Activated CD4-positive, alpha-beta memory T cell treated with anti-CD3 and anti-CD28 coated beads, Interleukin-2, amount 10 ng/mL, durations not matched to agents 7 days and 5 days (primary cell): ENCODE measurements at regions not wholly inside any gene's neighbourhood (a gene's known extent, or its start where the extent isn't known, plus 50 kb on each side); places are given as distances from the start of the nearest gene placed in this dataset.

Source experiments
- CTCF ChIA-PET: fragments of 350-600 bp; sonication (Branson Sonifier 250); formaldehyde crosslinking; loops from one replicate; lab custom pipeline; 2021; ENCODE audit warnings: antibody characterized with exemption, inconsistent platforms; lab: Charles Lee
- POLR2A ChIA-PET: fragments of 350-600 bp; sonication (Branson Sonifier 250); formaldehyde crosslinking; loops from one replicate; lab custom pipeline; 2021; ENCODE audit warnings: antibody characterized with exemption; lab: Charles Lee
- DNase-seq: peaks from one replicate; pipeline ENCODE4 v3.0.0-alpha.2; 2020
- H3K27ac Mint-ChIP-seq: one replicate; pipeline ENCODE4 v1.8.0; 2021; ENCODE audit warnings: mild to moderate bottlenecking, mixed read lengths
- H3K27me3 Mint-ChIP-seq: one replicate; pipeline ENCODE4 v1.8.0; 2021; ENCODE audit warnings: mixed read lengths
- H3K36me3 Mint-ChIP-seq: one replicate; pipeline ENCODE4 v1.8.0; 2021; ENCODE audit warnings: low read depth, mixed read lengths
- H3K4me1 Mint-ChIP-seq: one replicate; pipeline ENCODE4 v1.8.0; 2021; ENCODE audit warnings: mixed read lengths
- H3K4me3 Mint-ChIP-seq: one replicate; pipeline ENCODE4 v1.8.0; 2021; ENCODE audit warnings: mild to moderate bottlenecking, mixed read lengths
- H3K9me3 Mint-ChIP-seq: one replicate; pipeline ENCODE4 v1.8.0; 2021; ENCODE audit warnings: mixed read lengths

GRCh38 chr14:71713016-71713415 is 219.2 kb upstream of the RGS6 start:
- no peak for DNase-seq
- Mint-ChIP-seq H3K27ac (no peak overlapping the region), H3K4me1 (peaks cover 25% of the 10 kb centered on the region), H3K9me3 (no peaks in the 10 kb centered on the region), H3K4me3 (no peak overlapping the region), H3K36me3 (peaks cover 60% of the 10 kb centered on the region), H3K27me3 (no peaks in the 10 kb centered on the region)
- CTCF ChIA-PET: interaction anchor here (1.2 kb wide), 1 partner anchor 142 kb away, joined by 3 read pairs; no protein-coding TSS in a partner anchor
- POLR2A ChIA-PET: interaction anchor here (1.3 kb wide), 1 partner anchor 391 kb away, joined by 4 read pairs; no protein-coding TSS in a partner anchor

GRCh38 chr14:71713451-71713850 is 218.8 kb upstream of the RGS6 start:
- H3K27ac Mint-ChIP-seq: no peak overlapping the region
- DNase-seq: no peak
- CTCF ChIA-PET: interaction anchor here (1.2 kb wide), 1 partner anchor 141 kb away, joined by 3 read pairs; no protein-coding TSS in a partner anchor
- peaks cover 25% of the 10 kb centered on the region for H3K4me1 Mint-ChIP-seq
- H3K9me3 Mint-ChIP-seq: no peaks in the 10 kb centered on the region
- H3K27me3 Mint-ChIP-seq: no peaks in the 10 kb centered on the region
- H3K36me3 Mint-ChIP-seq: peaks cover 62% of the 10 kb centered on the region
- POLR2A ChIA-PET: interaction anchor here (1.3 to 2.2 kb wide), 2 partner anchors 11 to 392 kb away, joined by 4 to 5 read pairs; no protein-coding TSS in a partner anchor
- H3K4me3 Mint-ChIP-seq: no peak overlapping the region

GRCh38 chr14:71714225-71714624 is 218.0 kb upstream of the RGS6 start:
- H3K36me3 Mint-ChIP-seq: peaks cover 59% of the 10 kb centered on the region
- no peak overlapping the region for H3K4me3 Mint-ChIP-seq
- DNase-seq: no peak
- no peak overlapping the region for H3K27ac Mint-ChIP-seq
- no peaks in the 10 kb centered on the region for H3K27me3 Mint-ChIP-seq
- H3K9me3 Mint-ChIP-seq: no peaks in the 10 kb centered on the region
- ChIA-PET CTCF (no interaction called here), POLR2A (interaction anchor here (2.2 kb wide), 1 partner anchor 12 kb away, joined by 5 read pairs; no protein-coding TSS in a partner anchor)
- H3K4me1 Mint-ChIP-seq: peaks cover 25% of the 10 kb centered on the region

- Mint-ChIP-seq H3K27me3 (no peaks in the 10 kb centered on the region), H3K4me1 (peaks cover 23% of the 10 kb centered on the region), H3K27ac (no peak overlapping the region), H3K4me3 (no peak overlapping the region), H3K36me3 (peaks cover 52% of the 10 kb centered on the region), H3K9me3 (no peaks in the 10 kb centered on the region)
- DNase-seq: no peak
- POLR2A ChIA-PET: no interaction called here
- CTCF ChIA-PET: no interaction called here
These were observed 216.0 kb upstream of the RGS6 start for GRCh38 chr14:71716041-71716772.

- H3K9me3 Mint-ChIP-seq: no peaks in the 10 kb centered on the region
These were observed 211.1 kb upstream of the RGS6 start for GRCh38 chr14:71720978-71721624.

GRCh38 chr14:71721791-71722190 is 210.4 kb upstream of the RGS6 start:
- peaks cover 45% of the 10 kb centered on the region for H3K36me3 Mint-ChIP-seq
- ChIA-PET POLR2A (no interaction called here), CTCF (interaction anchor here (1.3 to 2.0 kb wide), 2 partner anchors 10 to 31 kb away, joined by 3 to 8 read pairs; no protein-coding TSS in a partner anchor)

More at GRCh38 chr14:71720978-71721624, 211.1 kb upstream of the RGS6 start:
- H3K36me3 Mint-ChIP-seq: peaks cover 50% of the 10 kb centered on the region
- ChIA-PET POLR2A (no interaction called here), CTCF (interaction anchor here (0.6 to 2.0 kb wide), 6 partner anchors 11 to 613 kb away, joined by 3 to 8 read pairs (median 3); no protein-coding TSS in a partner anchor)
- no peak overlapping the region for H3K27ac Mint-ChIP-seq
- no peaks in the 10 kb centered on the region for H3K27me3 Mint-ChIP-seq
- DNase-seq: peak; percentile 37
- peaks cover 11% of the 10 kb centered on the region for H3K4me1 Mint-ChIP-seq
- no peak overlapping the region for H3K4me3 Mint-ChIP-seq

GRCh38 chr14:71722885-71723284 is 209.3 kb upstream of the RGS6 start:
- Mint-ChIP-seq H3K9me3 (no peaks in the 10 kb centered on the region), H3K36me3 (peaks cover 39% of the 10 kb centered on the region), H3K4me3 (no peak overlapping the region), H3K27me3 (no peaks in the 10 kb centered on the region), H3K27ac (no peak overlapping the region), H3K4me1 (peaks cover 11% of the 10 kb centered on the region)
- ChIA-PET POLR2A (no interaction called here), CTCF (interaction anchor here (0.7 kb wide), 1 partner anchor 316 kb away, joined by 3 read pairs; no protein-coding TSS in a partner anchor)
- DNase-seq: no peak

More at GRCh38 chr14:71721791-71722190, 210.4 kb upstream of the RGS6 start:
- H3K27me3 Mint-ChIP-seq: no peaks in the 10 kb centered on the region
- H3K27ac Mint-ChIP-seq: no peak overlapping the region
- no peaks in the 10 kb centered on the region for H3K9me3 Mint-ChIP-seq
- DNase-seq: no peak
- peaks cover 11% of the 10 kb centered on the region for H3K4me1 Mint-ChIP-seq
- no peak overlapping the region for H3K4me3 Mint-ChIP-seq

- no peak overlapping the region for H3K4me3 Mint-ChIP-seq
- H3K4me1 Mint-ChIP-seq: peaks cover 11% of the 10 kb centered on the region
- H3K27ac Mint-ChIP-seq: no peak overlapping the region
- CTCF ChIA-PET: interaction anchor here (1.3 to 2.0 kb wide), 2 partner anchors 12 to 27 kb away, joined by 3 to 4 read pairs; no protein-coding TSS in a partner anchor
- H3K36me3 Mint-ChIP-seq: peaks cover 44% of the 10 kb centered on the region
- no peak for DNase-seq
- H3K27me3 Mint-ChIP-seq: no peaks in the 10 kb centered on the region
- H3K9me3 Mint-ChIP-seq: no peaks in the 10 kb centered on the region
- POLR2A ChIA-PET: no interaction called here
These were observed 206.2 kb upstream of the RGS6 start for GRCh38 chr14:71725922-71726579.

- ChIA-PET CTCF (interaction anchor here (2.0 kb wide), 1 partner anchor 26 kb away, joined by 4 read pairs; no protein-coding TSS in a partner anchor), POLR2A (no interaction called here)
- Mint-ChIP-seq H3K4me3 (no peak overlapping the region), H3K4me1 (peaks cover 11% of the 10 kb centered on the region), H3K36me3 (peaks cover 50% of the 10 kb centered on the region), H3K9me3 (no peaks in the 10 kb centered on the region), H3K27me3 (no peaks in the 10 kb centered on the region), H3K27ac (no peak overlapping the region)
- DNase-seq: no peak
These were observed 205.6 kb upstream of the RGS6 start for GRCh38 chr14:71726580-71727021.

- Mint-ChIP-seq H3K9me3 (no peaks in the 10 kb centered on the region), H3K4me3 (no peak overlapping the region), H3K27ac (no peak overlapping the region), H3K36me3 (peaks cover 56% of the 10 kb centered on the region), H3K4me1 (peaks cover 11% of the 10 kb centered on the region), H3K27me3 (no peaks in the 10 kb centered on the region)
- POLR2A ChIA-PET: no interaction called here
- CTCF ChIA-PET: interaction anchor here (0.9 kb wide), 1 partner anchor 8 kb away, joined by 3 read pairs; no protein-coding TSS in a partner anchor
- no peak for DNase-seq
These were observed 203.8 kb upstream of the RGS6 start for GRCh38 chr14:71728386-71728785.

- no peak overlapping the region for H3K27ac Mint-ChIP-seq
- H3K4me3 Mint-ChIP-seq: no peak overlapping the region
- H3K36me3 Mint-ChIP-seq: peaks cover 58% of the 10 kb centered on the region
- DNase-seq: no peak
- ChIA-PET POLR2A (no interaction called here), CTCF (no interaction called here)
- no peaks in the 10 kb centered on the region for H3K9me3 Mint-ChIP-seq
- H3K27me3 Mint-ChIP-seq: no peaks in the 10 kb centered on the region
- H3K4me1 Mint-ChIP-seq: peaks cover 9% of the 10 kb centered on the region
These were observed 202.6 kb upstream of the RGS6 start for GRCh38 chr14:71729596-71729995.

- POLR2A ChIA-PET: interaction anchor here (0.8 kb wide), 1 partner anchor 410 kb away, joined by 3 read pairs; the partner anchor contains the start of gene SIPA1L1
- H3K4me1 Mint-ChIP-seq: peaks cover 9% of the 10 kb centered on the region
- no peaks in the 10 kb centered on the region for H3K27me3 Mint-ChIP-seq
- no peaks in the 10 kb centered on the region for H3K9me3 Mint-ChIP-seq
- DNase-seq: no peak
- no peak overlapping the region for H3K4me3 Mint-ChIP-seq
- no peak overlapping the region for H3K27ac Mint-ChIP-seq
- CTCF ChIA-PET: no interaction called here
- H3K36me3 Mint-ChIP-seq: peaks cover 57% of the 10 kb centered on the region
These were observed 201.8 kb upstream of the RGS6 start for GRCh38 chr14:71730471-71730870.
